ENCODE measurements at regions not wholly inside any gene's neighbourhood (a gene's known extent, or its start where the extent isn't known, plus 50 kb on each side); places are given as distances from the start of the nearest gene placed in this dataset.
A peak's percentile ranks its signal among the peaks of the same experiment; 100 is the strongest.

DNA sequence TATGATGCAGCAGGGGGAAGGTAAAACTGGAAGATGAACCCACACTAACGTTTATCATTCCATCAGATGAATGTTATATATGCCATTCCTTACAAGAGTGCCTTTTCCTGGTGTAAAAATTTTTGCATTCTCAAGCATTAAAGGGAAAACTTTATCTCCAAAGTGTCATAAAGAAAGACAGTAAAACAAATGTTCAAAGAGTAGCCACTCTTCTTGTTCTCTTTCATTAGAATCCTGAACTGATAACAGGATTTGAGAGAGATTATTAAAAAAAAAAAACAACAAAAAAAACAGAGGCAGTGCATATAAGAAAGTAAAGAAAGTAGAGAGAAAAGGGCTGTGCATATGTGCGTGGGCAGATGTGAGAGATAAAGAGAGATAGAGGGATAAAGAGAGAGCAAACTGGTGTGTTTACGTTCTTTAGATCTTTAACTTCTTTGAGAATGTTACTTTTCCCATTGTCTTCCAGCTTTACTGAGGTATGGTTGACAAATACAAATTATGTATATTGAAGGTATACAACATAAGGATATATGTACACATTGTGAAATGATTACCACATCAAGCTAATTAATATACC is 275.4 kb downstream of the HS3ST1 start:
- no peak for DNase-seq (ENCODE audit: low spot score)
- TF ChIP-seq, protein P1, sequence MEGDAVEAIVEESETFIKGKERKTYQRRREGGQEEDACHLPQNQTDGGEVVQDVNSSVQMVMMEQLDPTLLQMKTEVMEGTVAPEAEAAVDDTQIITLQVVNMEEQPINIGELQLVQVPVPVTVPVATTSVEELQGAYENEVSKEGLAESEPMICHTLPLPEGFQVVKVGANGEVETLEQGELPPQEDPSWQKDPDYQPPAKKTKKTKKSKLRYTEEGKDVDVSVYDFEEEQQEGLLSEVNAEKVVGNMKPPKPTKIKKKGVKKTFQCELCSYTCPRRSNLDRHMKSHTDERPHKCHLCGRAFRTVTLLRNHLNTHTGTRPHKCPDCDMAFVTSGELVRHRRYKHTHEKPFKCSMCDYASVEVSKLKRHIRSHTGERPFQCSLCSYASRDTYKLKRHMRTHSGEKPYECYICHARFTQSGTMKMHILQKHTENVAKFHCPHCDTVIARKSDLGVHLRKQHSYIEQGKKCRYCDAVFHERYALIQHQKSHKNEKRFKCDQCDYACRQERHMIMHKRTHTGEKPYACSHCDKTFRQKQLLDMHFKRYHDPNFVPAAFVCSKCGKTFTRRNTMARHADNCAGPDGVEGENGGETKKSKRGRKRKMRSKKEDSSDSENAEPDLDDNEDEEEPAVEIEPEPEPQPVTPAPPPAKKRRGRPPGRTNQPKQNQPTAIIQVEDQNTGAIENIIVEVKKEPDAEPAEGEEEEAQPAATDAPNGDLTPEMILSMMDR (IDR thresholded peaks at IDR 0.05; ENCODE audit: extremely low read depth, missing control alignments): no peak

DNA sequence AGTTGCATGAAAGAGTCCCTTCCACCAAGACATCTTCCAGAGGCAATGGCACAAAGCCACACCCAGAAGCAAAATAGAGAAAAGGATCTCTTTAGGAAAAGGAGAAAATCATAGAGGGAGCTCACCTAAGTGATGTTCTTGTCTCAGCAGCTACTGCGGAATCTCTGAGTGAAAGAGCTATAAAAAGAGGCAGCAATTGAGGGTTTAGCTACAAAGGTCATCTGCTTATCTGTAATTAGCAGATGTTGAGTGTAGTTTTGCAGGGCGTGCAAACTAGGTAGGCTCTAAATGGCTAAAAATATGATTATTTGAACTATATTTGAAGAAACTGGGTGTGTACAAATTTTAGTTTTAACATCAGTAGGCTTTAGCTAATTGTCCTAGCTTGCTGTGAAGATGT is 276.0 kb downstream of the HS3ST1 start:
- DNase-seq (ENCODE audit: low spot score): no peak
- TF ChIP-seq, protein P1 (IDR thresholded peaks at IDR 0.05; ENCODE audit: extremely low read depth, missing control alignments): no peak

DNA sequence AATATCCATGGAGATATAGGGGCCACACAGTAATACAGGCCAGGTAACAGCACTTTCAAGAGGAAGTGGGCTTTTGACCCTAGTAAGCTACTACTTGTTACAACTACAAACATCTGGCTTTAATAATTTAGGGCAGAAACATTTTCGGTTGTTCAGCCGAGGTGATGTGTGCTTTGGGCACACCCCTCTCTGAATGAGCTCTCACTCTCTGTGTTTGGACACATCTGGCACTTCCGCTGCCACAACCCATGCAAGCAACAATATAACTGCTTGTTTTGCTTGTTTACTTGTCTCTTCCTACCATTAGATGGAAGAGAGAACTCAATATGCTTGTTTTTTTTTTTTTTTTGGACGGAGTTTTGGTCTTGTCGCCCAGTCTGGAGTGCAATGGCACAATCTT is 277.2 kb downstream of the HS3ST1 start:
- TF ChIP-seq, protein P1 (IDR thresholded peaks at IDR 0.05; ENCODE audit: extremely low read depth, missing control alignments): no peak
- no peak for DNase-seq (ENCODE audit: low spot score)

DNA sequence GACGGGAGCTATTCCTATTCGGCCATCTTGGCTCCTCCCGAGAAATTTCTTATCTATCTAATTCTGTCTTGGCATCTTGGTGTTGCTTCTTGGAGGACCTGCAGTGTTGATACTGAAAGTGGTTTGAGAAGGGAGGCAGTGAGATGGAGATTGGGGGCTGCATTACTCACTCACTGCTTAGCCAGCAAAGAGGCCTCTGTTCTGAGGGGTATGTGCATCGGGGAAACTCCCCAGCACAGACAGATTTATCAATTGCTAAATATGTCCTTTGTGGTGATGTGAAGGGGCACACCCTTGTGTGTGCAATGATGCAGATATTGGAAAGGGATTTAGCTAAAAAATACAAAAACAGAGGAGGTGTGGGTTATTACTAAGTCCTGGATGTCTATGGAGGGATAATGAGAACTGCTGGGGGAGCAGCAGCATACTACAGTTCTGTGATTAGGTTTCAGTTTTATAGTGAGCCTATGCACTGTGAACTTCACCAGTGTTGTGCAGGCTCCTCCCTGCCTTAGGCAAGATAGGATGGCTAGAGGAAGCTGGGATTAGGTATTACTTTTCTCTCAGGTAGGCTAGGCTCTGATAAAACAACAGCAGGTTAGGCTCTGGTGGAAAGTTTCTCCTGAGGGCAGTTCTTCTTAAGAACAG is 279.0 kb downstream of the HS3ST1 start:
- DNase-seq (ENCODE audit: low spot score): no peak
- TF ChIP-seq, protein P1 (IDR thresholded peaks at IDR 0.05; ENCODE audit: extremely low read depth, missing control alignments): no peak

DNA sequence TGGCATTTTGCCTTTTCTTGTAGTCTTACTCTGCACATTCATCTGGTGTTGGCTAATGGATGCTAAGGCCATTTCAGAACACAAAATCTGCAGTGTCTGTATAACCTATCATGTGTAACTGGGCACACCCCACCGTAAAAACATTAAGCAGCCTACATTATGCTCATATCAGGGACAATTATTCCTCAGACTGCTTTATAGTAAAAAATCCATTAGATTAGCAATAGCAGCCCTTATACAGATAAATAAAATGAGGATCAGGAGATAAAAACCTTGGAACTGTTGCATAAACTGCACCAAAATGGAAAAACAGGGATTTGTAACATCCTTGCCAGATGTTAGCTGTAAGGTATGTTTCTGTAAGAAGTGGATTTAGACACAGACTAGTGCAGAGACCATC is 288.8 kb downstream of the HS3ST1 start:
- DNase-seq (ENCODE audit: low spot score): no peak
- TF ChIP-seq, protein P1 (IDR thresholded peaks at IDR 0.05; ENCODE audit: extremely low read depth, missing control alignments): no peak

DNA sequence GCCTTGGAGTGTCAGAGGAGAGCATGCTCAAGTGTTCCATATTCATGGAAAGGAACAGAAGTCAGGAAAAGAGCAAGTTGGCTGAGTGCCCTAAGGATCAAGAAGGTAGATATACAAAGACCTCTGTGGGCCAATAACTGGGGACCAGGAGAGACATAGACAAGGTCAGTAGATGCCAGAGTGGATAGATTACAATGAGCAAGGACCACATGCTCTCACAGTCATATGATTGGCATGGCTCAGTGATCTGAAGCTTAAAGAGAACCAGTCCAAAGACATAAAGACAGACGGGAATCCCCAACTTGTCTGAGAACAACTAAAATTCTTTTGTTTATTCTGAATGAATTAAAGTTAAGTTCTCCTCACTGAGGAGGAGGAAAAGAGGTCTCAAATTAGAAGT is 289.7 kb downstream of the HS3ST1 start:
- TF ChIP-seq, protein P1 (IDR thresholded peaks at IDR 0.05; ENCODE audit: extremely low read depth, missing control alignments): no peak
- peak; percentile 7 for DNase-seq (ENCODE audit: low spot score)

DNA sequence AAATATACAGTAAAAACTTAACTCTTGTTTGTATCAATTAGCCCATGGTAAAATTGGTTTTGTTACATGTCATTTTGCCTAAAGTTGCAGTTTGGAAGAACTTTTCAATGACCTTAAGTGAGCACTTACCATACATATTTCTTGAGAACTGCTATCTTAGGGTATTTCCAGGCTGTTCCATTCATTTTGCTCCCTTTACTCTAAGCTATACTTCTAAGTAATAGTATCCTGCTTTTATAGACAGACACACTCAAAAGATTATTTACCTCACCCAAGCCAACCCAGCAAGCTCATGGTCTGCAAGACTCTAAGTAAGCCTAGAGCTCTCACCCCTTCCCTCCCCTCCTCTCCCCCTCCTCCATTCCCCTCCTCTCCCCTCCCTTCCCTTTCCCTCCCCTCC is 294.0 kb downstream of the HS3ST1 start:
- DNase-seq (ENCODE audit: low spot score): no peak
- TF ChIP-seq, protein P1 (IDR thresholded peaks at IDR 0.05; ENCODE audit: extremely low read depth, missing control alignments): no peak
